A549 (cell line): ENCODE measurements at regions not wholly inside any gene's neighbourhood (a gene's known extent, or its start where the extent isn't known, plus 50 kb on each side); places are given as distances from the start of the nearest gene placed in this dataset.
"Not testable (repeated sequence)": the region's sequence is repeated elsewhere in the genome, so short reads cannot be mapped to it uniquely, and the experiment has no call there.

ENCODE experiments used
- ATAC-seq, 2 experiments: fragments of 200-7000 bp in 1 of 2; fragments of >200 bp in 1 of 2; cut with Nextera tagmentation in 1 of 2; cut with Tn5 transposase in 1 of 2; 3 replicates each; pipeline versions ENCODE4 v1.8.0 to v1.9.1; 2018 to 2020; ENCODE audit warnings: mild to moderate bottlenecking in 1 of 2, moderate library complexity in 1 of 2
- CTCF ChIA-PET: fragments of 300-600 bp; sonication (Branson Sonifier 250); formaldehyde crosslinking; extraction: SDS; loops from one replicate; lab custom pipeline; 2021; ENCODE audit warnings: antibody characterized with exemption, inconsistent platforms; lab: Yijun Ruan, JAX
- POLR2A ChIA-PET: fragments of 350-600 bp; formaldehyde crosslinking; extraction: SDS; loops from one replicate; lab custom pipeline; 2021; ENCODE audit warnings: antibody characterized with exemption, inconsistent platforms; lab: Yijun Ruan, JAX
- DNase-seq, 2 experiments: peaks; one replicate each; pipeline versions ENCODE4 v3.0.0 to v3.0.0-alpha.2; 2011 to 2016; ENCODE audit warnings: low read depth in 1 of 2, low spot score in 1 of 2
- FAIRE-seq: peaks from 2 replicates; lab custom pipeline; 2011; peaks lifted over from hg19 to GRCh38; lab: Jason Lieb, UNC
- H3K27ac ChIP-seq, 2 experiments: fragments of >200 bp; sonication (Bioruptor Twin); formaldehyde crosslinking; 3 replicates each; pipeline ENCODE4 v1.5.1; 2016 to 2017
- H3K4me1 ChIP-seq: fragments of >200 bp; sonication (Bioruptor Twin); formaldehyde crosslinking; 3 replicates; pipeline ENCODE4 v1.6.1; 2016
- H3K4me2 ChIP-seq: fragments of >200 bp; sonication (Bioruptor Twin); formaldehyde crosslinking; 3 replicates; pipeline ENCODE4 v1.6.1; 2016
- H3K4me3 ChIP-seq: fragments of >200 bp; sonication (Bioruptor Twin); formaldehyde crosslinking; 3 replicates; pipeline ENCODE4 v1.5.1; 2016
- H3K9me3 ChIP-seq: fragments of >200 bp; sonication (Bioruptor Twin); formaldehyde crosslinking; 3 replicates; pipeline ENCODE4 v1.6.1; 2016
- BHLHE40 ChIP-seq: IDR thresholded peaks from 2 replicates; pipeline ENCODE4 v1.6.1; 2012; ENCODE audit warnings: low read depth, low read length, inconsistent platforms
- CBX2 ChIP-seq: fragments of 200-600 bp; sonication (generic); IDR thresholded peaks from 2 replicates; pipeline ENCODE4 v1.6.1; 2016; ENCODE audit warnings: low read depth, mild to moderate bottlenecking, borderline replicate concordance
- CBX8 ChIP-seq: fragments of 200-600 bp; sonication (generic); IDR thresholded peaks from 2 replicates; pipeline ENCODE4 v1.6.1; 2016
- CHD4 ChIP-seq: fragments of 200-600 bp; sonication (generic); IDR thresholded peaks from 2 replicates; pipeline ENCODE4 v1.6.1; 2016; ENCODE audit warnings: antibody characterized with exemption, mild to moderate bottlenecking, borderline replicate concordance
- EHMT2 ChIP-seq: fragments of 200-600 bp; sonication (generic); IDR thresholded peaks from 2 replicates; pipeline ENCODE4 v1.6.1; 2016; ENCODE audit warnings: antibody characterized with exemption, low read depth, mild to moderate bottlenecking, moderate library complexity
- EP300 ChIP-seq, 2 experiments: fragments of >200 bp; sonication (Bioruptor Twin); formaldehyde crosslinking; IDR thresholded peaks; 2 replicates in 1 of 2; 3 replicates in 1 of 2; pipeline ENCODE4 v1.6.1; 2016 to 2017
- FOSB ChIP-seq: fragments of 250-450 bp; sonication (Bioruptor Pico); IDR thresholded peaks from 2 replicates; pipeline ENCODE4 v1.5.0; 2020; ENCODE audit warnings: mild to moderate bottlenecking, moderate library complexity
- FOXS1 ChIP-seq: fragments of 250-450 bp; sonication (Bioruptor Pico); IDR thresholded peaks from 2 replicates; pipeline ENCODE4 v1.5.0; 2020; ENCODE audit warnings: mild to moderate bottlenecking, moderate library complexity
- GATA3 ChIP-seq: IDR thresholded peaks from 2 replicates; pipeline ENCODE4 v1.6.1; 2012; ENCODE audit warnings: borderline replicate concordance
- HDAC2 ChIP-seq: fragments of 200-600 bp; sonication (generic); IDR thresholded peaks from 2 replicates; pipeline ENCODE4 v1.6.1; 2016
- HOXA7 ChIP-seq: fragments of 250-450 bp; sonication (Bioruptor Pico); IDR thresholded peaks from 2 replicates; pipeline ENCODE4 v1.5.0; 2020; ENCODE audit warnings: mild to moderate bottlenecking, moderate library complexity
- HOXB5 ChIP-seq: fragments of 250-450 bp; sonication (Bioruptor Pico); IDR thresholded peaks from 2 replicates; pipeline ENCODE4 v1.5.0; 2020; ENCODE audit warnings: mild to moderate bottlenecking, moderate library complexity
- KDM5A ChIP-seq: fragments of 200-600 bp; sonication (generic); IDR thresholded peaks from 2 replicates; pipeline ENCODE4 v1.6.1; 2016; ENCODE audit warnings: antibody characterized with exemption, mild to moderate bottlenecking
- MAZ ChIP-seq: fragments of 150-350 bp; IDR thresholded peaks from 2 replicates; pipeline ENCODE4 v1.6.1; 2014; ENCODE audit warnings: antibody characterized with exemption, low read depth, low read length, borderline replicate concordance
- MYC ChIP-seq: IDR thresholded peaks from 2 replicates; pipeline ENCODE4 v1.6.1; 2012; ENCODE audit warnings: mild to moderate bottlenecking, inconsistent platforms, low read length, improper control_type of control experiment, borderline replicate concordance
- PHF8 ChIP-seq: fragments of 200-600 bp; sonication (generic); IDR thresholded peaks from 2 replicates; pipeline ENCODE4 v1.6.1; 2016; ENCODE audit warnings: low read depth, mild to moderate bottlenecking, antibody characterized with exemption, moderate library complexity, borderline replicate concordance
- POLR2AphosphoS2 ChIP-seq: conservative IDR thresholded peaks from 2 replicates; pipeline ENCODE4 v1.6.1; 2012; ENCODE audit warnings: low read length, improper control_type of control experiment, inconsistent platforms
- RAD21 ChIP-seq, 2 experiments: fragments of >200 bp in 1 of 2; sonication (Bioruptor Twin) in 1 of 2; formaldehyde crosslinking in 1 of 2; IDR thresholded peaks in 1 of 2; conservative IDR thresholded peaks in 1 of 2; 2 replicates in 1 of 2; 3 replicates in 1 of 2; pipeline ENCODE4 v1.6.1; 2012 to 2018; ENCODE audit warnings: inconsistent platforms in 1 of 2
- RFX5 ChIP-seq: fragments of 450-650 bp; IDR thresholded peaks from 2 replicates; pipeline ENCODE4 v1.7.1; 2014; ENCODE audit warnings: antibody characterized with exemption, mild to moderate bottlenecking, moderate library complexity
- ZNF302 ChIP-seq: fragments of 250-450 bp; sonication (Bioruptor Pico); IDR thresholded peaks from 2 replicates; pipeline ENCODE4 v1.9.0; 2021; ENCODE audit warnings: inconsistent platforms, mild to moderate bottlenecking, moderate library complexity
- WGBS: methylation state at CpG from one replicate; pipeline ENCODE4 v1.1.6; 2017; ENCODE audit errors: missing lambda C conversion rate; 5-methylcytosine and 5-hydroxymethylcytosine counted together
- TF ChIP-seq, protein P1 (sequence below): fragments of 250-450 bp; sonication (Bioruptor Pico); IDR thresholded peaks from 2 replicates; pipeline ENCODE4 v1.5.0; 2021; ENCODE audit warnings: mild to moderate bottlenecking, moderate library complexity, borderline replicate concordance

DNA sequence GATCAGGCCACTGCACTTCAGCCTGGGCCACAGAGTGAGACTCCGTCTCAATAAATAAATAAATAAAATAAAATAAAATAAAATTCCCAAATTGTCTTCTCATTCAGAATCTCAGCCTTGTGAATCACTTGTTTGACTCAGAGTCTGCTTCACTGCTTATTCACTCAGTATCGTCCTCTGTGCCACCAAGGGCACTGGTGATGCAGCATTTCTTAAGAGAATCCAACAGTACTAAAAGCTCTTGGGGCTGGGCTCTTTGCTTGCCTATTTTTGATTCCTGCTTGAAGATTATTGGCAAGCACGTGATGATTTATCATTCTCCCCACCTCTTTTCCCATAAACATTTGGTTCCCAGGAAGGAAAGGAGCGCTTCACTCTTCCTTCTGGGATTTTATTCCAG, 54.8 kb upstream of the HMGB1 start:
- DNase-seq (peak in 1 of 2 experiments; percentile 20), ATAC-seq (no peak; a peak in 1 of 6 replicates), FAIRE-seq (no peak)
- POLR2A ChIA-PET: interaction anchor here (0.6 to 1.0 kb wide), 2 partner anchors 55 to 114 kb away, joined by 3 to 4 read pairs; partner anchors contain the start of gene HMGB1
- TF ChIP-seq ZNF302 (CRISPR knock-in tag) (no peak), MAZ (no peak), POLR2AphosphoS2 (no peak), EP300 (IDR thresholded peaks at IDR 0.05) (no peak), FOSB (CRISPR knock-in tag) (no peak), RFX5 (no peak), CBX8 (no peak), EHMT2 (no peak), GATA3 (no peak), PHF8 (no peak), FOXS1 (no peak), KDM5A (no peak), RAD21 (conservative IDR thresholded peaks at IDR 0.05 in 1 of 2, IDR thresholded peaks at IDR 0.05 in 1 of 2) (no peak), CHD4 (no peak), HOXA7 (CRISPR knock-in tag) (no peak), CBX2 (no peak), BHLHE40 (no peak)
- TF ChIP-seq, protein P1, sequence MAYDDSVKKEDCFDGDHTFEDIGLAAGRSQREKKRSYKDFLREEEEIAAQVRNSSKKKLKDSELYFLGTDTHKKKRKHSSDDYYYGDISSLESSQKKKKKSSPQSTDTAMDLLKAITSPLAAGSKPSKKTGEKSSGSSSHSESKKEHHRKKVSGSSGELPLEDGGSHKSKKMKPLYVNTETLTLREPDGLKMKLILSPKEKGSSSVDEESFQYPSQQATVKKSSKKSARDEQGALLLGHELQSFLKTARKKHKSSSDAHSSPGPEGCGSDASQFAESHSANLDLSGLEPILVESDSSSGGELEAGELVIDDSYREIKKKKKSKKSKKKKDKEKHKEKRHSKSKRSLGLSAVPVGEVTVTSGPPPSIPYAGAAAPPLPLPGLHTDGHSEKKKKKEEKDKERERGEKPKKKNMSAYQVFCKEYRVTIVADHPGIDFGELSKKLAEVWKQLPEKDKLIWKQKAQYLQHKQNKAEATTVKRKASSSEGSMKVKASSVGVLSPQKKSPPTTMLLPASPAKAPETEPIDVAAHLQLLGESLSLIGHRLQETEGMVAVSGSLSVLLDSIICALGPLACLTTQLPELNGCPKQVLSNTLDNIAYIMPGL (CRISPR knock-in tag): no peak
- 40% methylated on average over 4 of the region's 4 CpGs for WGBS
- CTCF ChIA-PET: interaction anchor here (1.1 kb wide), 1 partner anchor 25 kb away, joined by 3 read pairs; no protein-coding TSS in a partner anchor
- H3K4me1 ChIP-seq: no peaks in the 10 kb centered on the region
- no peak overlapping the region for H3K4me2 ChIP-seq
- H3K27ac ChIP-seq: 0 out of 6 replicates have a peak overlapping the region, but pooled peaks of 1 of the 2 experiments have one; percentile 3
- H3K4me3 ChIP-seq: no peak overlapping the region
- H3K9me3 ChIP-seq: no peaks in the 10 kb centered on the region

DNA sequence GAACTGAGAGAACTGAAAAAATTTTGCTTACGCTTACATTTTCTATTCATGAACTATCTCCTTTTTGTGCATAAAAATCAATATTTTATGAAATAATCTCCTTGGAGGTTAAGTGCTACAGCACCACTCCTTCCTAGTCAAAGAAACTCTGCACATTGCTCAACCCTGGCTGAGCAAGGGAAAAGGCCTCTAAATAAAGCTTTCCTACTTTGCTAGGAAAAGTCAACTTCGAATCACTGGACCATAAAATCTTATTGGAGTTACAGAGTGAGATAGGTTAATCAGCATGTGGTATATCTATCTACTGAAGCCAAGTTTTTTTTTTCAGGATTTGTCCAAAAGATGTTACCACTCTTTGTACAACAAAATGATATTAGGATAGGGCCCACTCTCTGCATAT, 57.5 kb upstream of the HMGB1 start:
- 72% methylated on average over 2 of the region's 2 CpGs for WGBS
- Histone ChIP-seq H3K4me1 (no peaks in the 10 kb centered on the region), H3K4me2 (no peak overlapping the region), H3K9me3 (no peaks in the 10 kb centered on the region), H3K27ac (no peak overlapping the region), H3K4me3 (no peak overlapping the region)
- POLR2A ChIA-PET: no interaction called here
- CTCF ChIA-PET: no interaction called here
- DNase-seq: no peak
- ATAC-seq: no peak
- TF ChIP-seq HOXB5 (CRISPR knock-in tag) (no peak), EP300 (IDR thresholded peaks at IDR 0.05) (no peak), HDAC2 (no peak), MYC (no peak)
- FAIRE-seq: no peak

DNA sequence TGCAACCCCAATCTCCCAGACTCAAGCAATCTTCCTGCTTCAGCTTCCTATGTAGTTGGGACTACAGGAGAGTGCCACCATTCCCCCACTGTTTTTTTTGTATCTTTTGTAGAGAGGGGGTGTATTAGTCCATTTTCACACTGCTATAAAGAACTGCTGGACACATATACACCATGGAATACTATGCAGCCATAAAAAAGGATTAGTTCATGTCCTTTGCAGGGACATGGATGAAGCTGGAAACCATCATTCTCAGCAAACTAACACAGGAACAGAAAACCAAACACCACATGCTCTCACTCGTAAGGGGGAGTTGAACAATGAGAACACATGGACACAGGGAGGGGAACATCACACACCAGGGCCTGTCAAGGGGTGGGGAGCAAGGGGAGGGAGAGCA, 58.1 kb upstream of the HMGB1 start:
- not testable (repeated sequence) for ATAC-seq

DNA sequence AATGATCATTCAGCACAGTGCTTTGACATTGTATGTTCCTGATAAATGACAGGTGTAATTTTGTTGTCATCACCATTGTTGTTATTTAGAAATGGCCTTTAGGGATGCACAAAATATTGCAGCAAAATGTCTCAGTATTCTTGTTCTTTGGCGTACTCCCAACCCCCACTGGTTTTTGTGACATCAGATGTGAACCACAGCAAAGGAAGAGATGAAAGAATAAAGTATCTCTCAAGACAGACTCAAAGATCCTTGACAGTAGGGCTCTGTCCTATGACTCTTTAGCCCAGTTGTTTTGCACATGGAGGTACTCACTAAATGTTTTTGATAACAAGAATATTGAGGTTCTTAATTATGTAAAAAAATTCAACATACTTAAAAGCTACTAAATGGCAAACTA, 59.5 kb upstream of the HMGB1 start:
- DNase-seq, FAIRE-seq, H3K4me1 ChIP-seq, CTCF ChIA-PET, H3K4me2 ChIP-seq, ATAC-seq, POLR2A ChIA-PET, H3K27ac ChIP-seq, H3K9me3 ChIP-seq, H3K4me3 ChIP-seq: not testable (repeated sequence)
- 4% methylated on average over 1 of the region's 1 CpG for WGBS

More for the DNA sequence above, 58.1 kb upstream of the HMGB1 start:
- H3K9me3 ChIP-seq, POLR2A ChIA-PET, H3K4me3 ChIP-seq, H3K4me2 ChIP-seq, H3K27ac ChIP-seq, FAIRE-seq, DNase-seq, CTCF ChIA-PET, H3K4me1 ChIP-seq: not testable (repeated sequence)
- 42% methylated on average over 1 of the region's 1 CpG for WGBS
